T-cell (primary cell): ENCODE measurements at regions not wholly inside any gene's neighbourhood (a gene's known extent, or its start where the extent isn't known, plus 50 kb on each side); places are given as distances from the start of the nearest gene placed in this dataset.

ENCODE experiments used
- ATAC-seq, 4 experiments: fragments of 200-7000 bp in 3 of 4; fragments of 150-1000 bp in 1 of 4; cut with Tn5 transposase; replicated peaks in 1 of 4; 1 replicate in 3 of 4; 2 replicates in 1 of 4; pipeline ENCODE4 v1.10.0; 2021; ENCODE audit warnings: moderate library complexity in 3 of 4, mild to moderate bottlenecking in 2 of 4, moderate number of reproducible peaks in 1 of 4
- CTCF ChIA-PET, 2 donors: fragments of 300-600 bp; sonication (Branson Sonifier 250); formaldehyde crosslinking; loops; one replicate each; lab custom pipeline; 2022; ENCODE audit warnings: antibody characterized with exemption in 2 of 2; lab: Charles Lee
- POLR2A ChIA-PET, 2 donors: fragments of 300-600 bp; sonication (Branson Sonifier 250); formaldehyde crosslinking; loops; one replicate each; lab custom pipeline; 2022; ENCODE audit warnings: antibody characterized with exemption in 2 of 2; lab: Charles Lee
- DNase-seq, 35 experiments: peaks; one replicate each; pipeline versions ENCODE4 v3.0.0 to v3.0.0-alpha.2; 2013 to 2023
- H3K27ac ChIP-seq: one replicate; pipeline ENCODE4 v1.5.1; 2013; ENCODE audit warnings: low read length
- H3K27me3 ChIP-seq, 2 experiments: replicated peaks in 1 of 2; 1 replicate in 1 of 2; 2 replicates in 1 of 2; pipeline versions ENCODE4 v1.6.1 to v1.7.0; 2013; ENCODE audit warnings: low read length in 1 of 2, mixed read lengths in 1 of 2; ENCODE audit not compliant: control insufficient read depth in 2 of 2, insufficient read depth in 2 of 2; ENCODE audit errors: extremely low read depth in 1 of 2
- H3K36me3 ChIP-seq, 2 donors: 1 replicate in 1 of 2; 2 replicates in 1 of 2; pipeline versions ENCODE4 v1.6.1 to v1.7.0; 2013; ENCODE audit warnings: low read length in 1 of 2; ENCODE audit not compliant: control insufficient read depth in 2 of 2, insufficient read depth in 1 of 2; ENCODE audit errors: extremely low read depth in 1 of 2
- H3K4me1 ChIP-seq, 2 experiments: 1 replicate in 1 of 2; 2 replicates in 1 of 2; pipeline versions ENCODE4 v1.6.1 to v1.7.0; 2013; ENCODE audit warnings: low read length in 2 of 2, mixed read lengths in 1 of 2; ENCODE audit not compliant: insufficient read depth in 2 of 2, control insufficient read depth in 1 of 2; ENCODE audit errors: extremely low read depth in 1 of 2
- H3K4me3 ChIP-seq, 2 donors: 1 replicate in 1 of 2; 2 replicates in 1 of 2; pipeline versions ENCODE4 v1.5.1 to v1.7.0; 2013; ENCODE audit warnings: mild to moderate bottlenecking in 2 of 2, low read length in 1 of 2, moderate library complexity in 1 of 2; ENCODE audit not compliant: control insufficient read depth in 1 of 2; ENCODE audit errors: extremely low read depth in 1 of 2
- H3K9me3 ChIP-seq: 2 replicates; pipeline ENCODE4 v1.7.0; 2013
- H3K27ac Mint-ChIP-seq, 2 donors: one replicate each; pipeline ENCODE4 v1.8.0; 2020 to 2021; ENCODE audit warnings: mild to moderate bottlenecking in 2 of 2, mixed read lengths in 2 of 2
- H3K27me3 Mint-ChIP-seq, 2 donors: one replicate each; pipeline ENCODE4 v1.8.0; 2021 to 2022; ENCODE audit warnings: mixed read lengths in 2 of 2
- H3K36me3 Mint-ChIP-seq: one replicate; pipeline ENCODE4 v1.8.0; 2021; ENCODE audit warnings: mixed read lengths
- H3K4me1 Mint-ChIP-seq, 3 donors: one replicate each; pipeline ENCODE4 v1.8.0; 2020 to 2022; ENCODE audit warnings: mixed read lengths in 3 of 3, mild to moderate bottlenecking in 1 of 3
- H3K4me3 Mint-ChIP-seq, 3 donors: one replicate each; pipeline ENCODE4 v1.8.0; 2020 to 2022; ENCODE audit warnings: mild to moderate bottlenecking in 3 of 3, mixed read lengths in 3 of 3, moderate library complexity in 3 of 3
- H3K9me3 Mint-ChIP-seq, 3 donors: one replicate each; pipeline ENCODE4 v1.8.0; 2020 to 2022; ENCODE audit warnings: mixed read lengths in 3 of 3
- whole genome bisulfite sequencing: methylation state at CpG from one replicate; pipeline ENCODE4 v1.1.5; 2013; ENCODE audit warnings: missing lambda C conversion rate; ENCODE audit not compliant: insufficient coverage; 5-methylcytosine and 5-hydroxymethylcytosine counted together

GRCh38 chr21:25350056-25350455 is 257.2 kb downstream of the MRPL39 start:
- peaks cover 0 to 3% (median 0%) of the 10 kb centered on the region in 3 donors for H3K9me3 Mint-ChIP-seq
- Histone ChIP-seq H3K4me3 (no peak overlapping the region), H3K9me3 (no peaks in the 10 kb centered on the region), H3K4me1 (no peaks in the 10 kb centered on the region), H3K36me3 (no peaks in the 10 kb centered on the region), H3K27me3 (no peaks in the 10 kb centered on the region), H3K27ac (no peak overlapping the region)
- ATAC-seq (no peak), DNase-seq (peak in 1 of 35 experiments; percentile 2)
- POLR2A ChIA-PET, result no interaction called here
- H3K27ac Mint-ChIP-seq, result no peak overlapping the region
- peaks cover 12 to 23% of the 10 kb centered on the region in 2 donors for H3K27me3 Mint-ChIP-seq
- no peaks in the 10 kb centered on the region for H3K36me3 Mint-ChIP-seq
- CTCF ChIA-PET, result no interaction called here
- WGBS, result 72% methylated on average over 5 of the region's 6 CpGs
- H3K4me3 Mint-ChIP-seq, result no peak overlapping the region
- H3K4me1 Mint-ChIP-seq, result no peaks in the 10 kb centered on the region

GRCh38 chr21:25343774-25344545 is 263.3 kb downstream of the MRPL39 start:
- Mint-ChIP-seq H3K27ac (no peak overlapping the region), H3K4me1 (no peaks in the 10 kb centered on the region), H3K36me3 (no peaks in the 10 kb centered on the region), H3K4me3 (no peak overlapping the region), H3K9me3 (peaks cover 0 to 3% (median 0%) of the 10 kb centered on the region in 3 donors), H3K27me3 (peaks cover 12 to 25% of the 10 kb centered on the region in 2 donors)
- H3K27ac ChIP-seq, result no peak overlapping the region
- no peaks in the 10 kb centered on the region for H3K27me3 ChIP-seq
- no peaks in the 10 kb centered on the region for H3K36me3 ChIP-seq
- POLR2A ChIA-PET, result no interaction called here
- H3K4me3 ChIP-seq, result no peak overlapping the region
- DNase-seq (no peak), ATAC-seq (no peak)
- H3K4me1 ChIP-seq, result no peaks in the 10 kb centered on the region
- CTCF ChIA-PET, result no interaction called here
- WGBS, result 83% methylated on average over 3 of the region's 10 CpGs
- H3K9me3 ChIP-seq, result no peaks in the 10 kb centered on the region

- Mint-ChIP-seq H3K4me3 (no peak overlapping the region), H3K27ac (no peak overlapping the region), H3K36me3 (no peaks in the 10 kb centered on the region), H3K9me3 (no peaks in the 10 kb centered on the region), H3K4me1 (no peaks in the 10 kb centered on the region), H3K27me3 (peaks cover 6 to 17% of the 10 kb centered on the region in 2 donors)
- H3K9me3 ChIP-seq, result no peaks in the 10 kb centered on the region
- POLR2A ChIA-PET, result no interaction called here
- CTCF ChIA-PET, result no interaction called here
- no peaks in the 10 kb centered on the region for H3K27me3 ChIP-seq
- no peak overlapping the region for H3K4me3 ChIP-seq
- H3K4me1 ChIP-seq, result no peaks in the 10 kb centered on the region
- H3K27ac ChIP-seq, result no peak overlapping the region
- WGBS, result no CpG with 5 or more reads among the region's 1 CpG
- ATAC-seq, result no peak
- no peak for DNase-seq
- no peaks in the 10 kb centered on the region for H3K36me3 ChIP-seq
Observed at GRCh38 chr21:25342816-25343215, 264.5 kb downstream of the MRPL39 start.

GRCh38 chr21:25341981-25342380 is 265.3 kb downstream of the MRPL39 start:
- Mint-ChIP-seq H3K4me3 (no peak overlapping the region), H3K36me3 (no peaks in the 10 kb centered on the region), H3K9me3 (no peaks in the 10 kb centered on the region), H3K4me1 (no peaks in the 10 kb centered on the region), H3K27ac (no peak overlapping the region), H3K27me3 (peaks cover 2 to 10% of the 10 kb centered on the region in 2 donors)
- H3K9me3 ChIP-seq, result no peaks in the 10 kb centered on the region
- H3K36me3 ChIP-seq, result no peaks in the 10 kb centered on the region
- H3K4me3 ChIP-seq, result no peak overlapping the region
- ATAC-seq (no peak), DNase-seq (no peak)
- H3K4me1 ChIP-seq, result no peaks in the 10 kb centered on the region
- no CpG with 5 or more reads among the region's 6 CpGs for WGBS
- CTCF ChIA-PET, result no interaction called here
- H3K27me3 ChIP-seq, result no peaks in the 10 kb centered on the region
- POLR2A ChIA-PET, result no interaction called here
- H3K27ac ChIP-seq, result no peak overlapping the region

- Mint-ChIP-seq H3K9me3 (peaks cover 0 to 3% (median 0%) of the 10 kb centered on the region in 3 donors), H3K36me3 (no peaks in the 10 kb centered on the region), H3K4me1 (no peaks in the 10 kb centered on the region), H3K4me3 (no peak overlapping the region), H3K27me3 (peaks cover 1 to 3% of the 10 kb centered on the region in 2 donors), H3K27ac (no peak overlapping the region)
- H3K4me1 ChIP-seq, result no peaks in the 10 kb centered on the region
- no peak overlapping the region for H3K4me3 ChIP-seq
- WGBS, result 100% methylated on average over 1 of the region's 5 CpGs
- no peaks in the 10 kb centered on the region for H3K27me3 ChIP-seq
- H3K27ac ChIP-seq, result no peak overlapping the region
- ChIA-PET POLR2A (no interaction called here), CTCF (no interaction called here)
- no peaks in the 10 kb centered on the region for H3K36me3 ChIP-seq
- no peak for ATAC-seq
- H3K9me3 ChIP-seq, result no peaks in the 10 kb centered on the region
- DNase-seq, result no peak
Observed at GRCh38 chr21:25338415-25338814, 268.9 kb downstream of the MRPL39 start.

- H3K4me3 ChIP-seq, result no peak overlapping the region
- ChIA-PET CTCF (no interaction called here), POLR2A (no interaction called here)
- no peak overlapping the region for H3K4me3 Mint-ChIP-seq
- no peak overlapping the region for H3K27ac ChIP-seq
- H3K4me1 ChIP-seq, result no peaks in the 10 kb centered on the region
- H3K36me3 ChIP-seq, result no peaks in the 10 kb centered on the region
- H3K36me3 Mint-ChIP-seq, result no peaks in the 10 kb centered on the region
- peaks cover 0 to 3% (median 0%) of the 10 kb centered on the region in 3 donors for H3K9me3 Mint-ChIP-seq
- no peak for DNase-seq
- no peaks in the 10 kb centered on the region for H3K9me3 ChIP-seq
- H3K27me3 Mint-ChIP-seq, result peaks cover under 1 to 1% of the 10 kb centered on the region in 2 donors
- no peak for ATAC-seq
- WGBS, result 75% methylated on average over 2 of the region's 6 CpGs
- no peaks in the 10 kb centered on the region for H3K4me1 Mint-ChIP-seq
- H3K27ac Mint-ChIP-seq, result no peak overlapping the region
- no peaks in the 10 kb centered on the region for H3K27me3 ChIP-seq
Observed at GRCh38 chr21:25334046-25334730, 273.1 kb downstream of the MRPL39 start.
